ENCODE measurements at regions not wholly inside any gene's neighbourhood (a gene's known extent, or its start where the extent isn't known, plus 50 kb on each side); places are given as distances from the start of the nearest gene placed in this dataset.
"Not testable (repeated sequence)": the region's sequence is repeated elsewhere in the genome, so short reads cannot be mapped to it uniquely, and the experiment has no call there.

DNA sequence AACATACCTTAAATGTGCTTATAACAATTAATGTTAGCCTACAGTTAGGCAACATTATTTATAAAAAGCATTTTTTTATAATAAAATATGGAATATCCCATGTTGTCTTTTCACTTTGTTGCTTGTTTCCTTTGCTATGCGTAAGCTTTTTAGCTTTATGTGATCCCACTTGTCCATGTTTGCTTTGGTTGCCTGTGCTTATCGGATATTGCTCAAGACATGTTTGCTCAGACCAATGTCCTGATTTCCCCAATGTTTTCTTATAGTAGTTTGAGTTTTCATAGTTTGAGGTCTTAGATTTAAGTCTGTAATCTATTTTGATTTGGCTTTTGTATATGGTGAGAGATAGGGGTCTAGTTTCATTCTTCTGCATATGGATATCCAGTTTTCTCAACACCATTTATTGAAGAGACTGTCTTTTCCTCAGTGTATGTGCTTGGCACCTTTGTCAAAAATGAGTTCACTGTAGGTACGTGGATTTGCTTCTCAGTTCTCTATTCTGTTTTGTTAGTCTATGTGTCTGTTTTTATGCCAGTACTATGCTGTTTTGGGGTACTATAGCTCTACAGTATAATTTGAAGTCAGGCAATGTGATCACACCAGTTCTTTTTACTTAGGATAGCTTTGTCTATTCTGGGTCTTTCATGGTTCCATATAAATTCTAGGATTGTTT is 592.7 kb upstream of the SEMA6D start:
- H3K9me3 ChIP-seq (ENCODE audit: control insufficient read depth, insufficient read depth, low read depth, low read length), result no peaks in the 10 kb centered on the region
- intact Hi-C loops (cut with micrococcal nuclease; ENCODE audit: unreplicated experiment), result no loop called here
- CTCF ChIA-PET, result no interaction called here
- TF ChIP-seq POLR2AphosphoS5 (IDR thresholded peaks at IDR 0.05; ENCODE audit: low read depth, low read length), result no peak
- TF ChIP-seq TCF7L2 (IDR thresholded peaks at IDR 0.05; ENCODE audit: low read depth, low read length), result no peak
- TF ChIP-seq SIN3A (IDR thresholded peaks at IDR 0.05; ENCODE audit: borderline replicate concordance, insufficient read depth, low read depth, low read length), result no peak
- TF ChIP-seq, protein P1, sequence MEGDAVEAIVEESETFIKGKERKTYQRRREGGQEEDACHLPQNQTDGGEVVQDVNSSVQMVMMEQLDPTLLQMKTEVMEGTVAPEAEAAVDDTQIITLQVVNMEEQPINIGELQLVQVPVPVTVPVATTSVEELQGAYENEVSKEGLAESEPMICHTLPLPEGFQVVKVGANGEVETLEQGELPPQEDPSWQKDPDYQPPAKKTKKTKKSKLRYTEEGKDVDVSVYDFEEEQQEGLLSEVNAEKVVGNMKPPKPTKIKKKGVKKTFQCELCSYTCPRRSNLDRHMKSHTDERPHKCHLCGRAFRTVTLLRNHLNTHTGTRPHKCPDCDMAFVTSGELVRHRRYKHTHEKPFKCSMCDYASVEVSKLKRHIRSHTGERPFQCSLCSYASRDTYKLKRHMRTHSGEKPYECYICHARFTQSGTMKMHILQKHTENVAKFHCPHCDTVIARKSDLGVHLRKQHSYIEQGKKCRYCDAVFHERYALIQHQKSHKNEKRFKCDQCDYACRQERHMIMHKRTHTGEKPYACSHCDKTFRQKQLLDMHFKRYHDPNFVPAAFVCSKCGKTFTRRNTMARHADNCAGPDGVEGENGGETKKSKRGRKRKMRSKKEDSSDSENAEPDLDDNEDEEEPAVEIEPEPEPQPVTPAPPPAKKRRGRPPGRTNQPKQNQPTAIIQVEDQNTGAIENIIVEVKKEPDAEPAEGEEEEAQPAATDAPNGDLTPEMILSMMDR (IDR thresholded peaks at IDR 0.05), result no peak
- TF ChIP-seq, protein P2, sequence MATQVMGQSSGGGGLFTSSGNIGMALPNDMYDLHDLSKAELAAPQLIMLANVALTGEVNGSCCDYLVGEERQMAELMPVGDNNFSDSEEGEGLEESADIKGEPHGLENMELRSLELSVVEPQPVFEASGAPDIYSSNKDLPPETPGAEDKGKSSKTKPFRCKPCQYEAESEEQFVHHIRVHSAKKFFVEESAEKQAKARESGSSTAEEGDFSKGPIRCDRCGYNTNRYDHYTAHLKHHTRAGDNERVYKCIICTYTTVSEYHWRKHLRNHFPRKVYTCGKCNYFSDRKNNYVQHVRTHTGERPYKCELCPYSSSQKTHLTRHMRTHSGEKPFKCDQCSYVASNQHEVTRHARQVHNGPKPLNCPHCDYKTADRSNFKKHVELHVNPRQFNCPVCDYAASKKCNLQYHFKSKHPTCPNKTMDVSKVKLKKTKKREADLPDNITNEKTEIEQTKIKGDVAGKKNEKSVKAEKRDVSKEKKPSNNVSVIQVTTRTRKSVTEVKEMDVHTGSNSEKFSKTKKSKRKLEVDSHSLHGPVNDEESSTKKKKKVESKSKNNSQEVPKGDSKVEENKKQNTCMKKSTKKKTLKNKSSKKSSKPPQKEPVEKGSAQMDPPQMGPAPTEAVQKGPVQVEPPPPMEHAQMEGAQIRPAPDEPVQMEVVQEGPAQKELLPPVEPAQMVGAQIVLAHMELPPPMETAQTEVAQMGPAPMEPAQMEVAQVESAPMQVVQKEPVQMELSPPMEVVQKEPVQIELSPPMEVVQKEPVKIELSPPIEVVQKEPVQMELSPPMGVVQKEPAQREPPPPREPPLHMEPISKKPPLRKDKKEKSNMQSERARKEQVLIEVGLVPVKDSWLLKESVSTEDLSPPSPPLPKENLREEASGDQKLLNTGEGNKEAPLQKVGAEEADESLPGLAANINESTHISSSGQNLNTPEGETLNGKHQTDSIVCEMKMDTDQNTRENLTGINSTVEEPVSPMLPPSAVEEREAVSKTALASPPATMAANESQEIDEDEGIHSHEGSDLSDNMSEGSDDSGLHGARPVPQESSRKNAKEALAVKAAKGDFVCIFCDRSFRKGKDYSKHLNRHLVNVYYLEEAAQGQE (IDR thresholded peaks at IDR 0.05; ENCODE audit: insufficient read depth in 1 of 2, low read depth in 2 of 2, low read length in 1 of 2), result no peak
- H3K27me3 ChIP-seq (ENCODE audit: control insufficient read depth, insufficient read depth, low read length), result no peaks in the 10 kb centered on the region
- DNase-seq (ENCODE audit: low read depth, low spot score) (no peak), ATAC-seq (no peak)
- H3K4me3 ChIP-seq (ENCODE audit: low read depth in 2 of 2, low read length in 2 of 2), result no peak overlapping the region
- BruUV-seq (replicated peaks), result no TSS peak
- no peaks in the 10 kb centered on the region for H3K4me1 ChIP-seq (ENCODE audit: control insufficient read depth, insufficient read depth, low read length)
- POLR2A ChIA-PET, result no interaction called here
- H3K27ac ChIP-seq (ENCODE audit: low read length), result no peak overlapping the region
- no peaks in the 10 kb centered on the region for H3K36me3 ChIP-seq (ENCODE audit: control insufficient read depth, insufficient read depth, low read length)
- in situ Hi-C loops (cut with HindIII; ENCODE audit: low pct_unique_long_range_greater_than_20kb, low sequenced_read_pairs), result no loop called here

DNA sequence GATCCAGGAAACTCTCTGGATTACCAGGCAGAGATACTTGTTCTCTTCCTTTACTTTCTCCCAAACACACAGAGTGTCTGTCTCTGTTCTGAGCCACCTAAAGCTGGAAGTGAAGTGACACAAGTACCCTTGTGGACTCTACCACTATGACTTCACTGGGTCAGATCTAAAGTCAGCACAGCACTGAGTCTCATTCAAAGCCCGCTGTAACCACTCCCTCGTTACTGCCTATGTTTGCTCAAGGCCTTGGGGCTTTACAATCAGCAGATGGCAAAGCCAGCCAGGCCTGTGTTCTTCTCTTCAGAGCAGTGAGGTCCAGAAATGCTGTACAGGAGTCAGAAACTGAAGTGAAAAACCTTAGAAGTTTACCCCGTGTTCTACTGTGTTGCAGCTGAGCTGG is 588.3 kb upstream of the SEMA6D start:
- in situ Hi-C loops (cut with HindIII; ENCODE audit: low pct_unique_long_range_greater_than_20kb, low sequenced_read_pairs) (no loop called here), intact Hi-C loops (cut with micrococcal nuclease; ENCODE audit: unreplicated experiment) (no loop called here)
- H3K27ac ChIP-seq (ENCODE audit: low read length), result no peak overlapping the region
- H3K36me3 ChIP-seq (ENCODE audit: control insufficient read depth, insufficient read depth, low read length), result no peaks in the 10 kb centered on the region
- H3K9me3 ChIP-seq (ENCODE audit: control insufficient read depth, insufficient read depth, low read depth, low read length), result no peaks in the 10 kb centered on the region
- no peak overlapping the region for H3K4me3 ChIP-seq (ENCODE audit: low read depth in 2 of 2, low read length in 2 of 2)
- TF ChIP-seq, protein P1 (IDR thresholded peaks at IDR 0.05), result no peak
- no peak for TF ChIP-seq TCF7L2 (IDR thresholded peaks at IDR 0.05; ENCODE audit: low read depth, low read length)
- no peak for TF ChIP-seq SIN3A (IDR thresholded peaks at IDR 0.05; ENCODE audit: borderline replicate concordance, insufficient read depth, low read depth, low read length)
- TF ChIP-seq POLR2AphosphoS5 (IDR thresholded peaks at IDR 0.05; ENCODE audit: low read depth, low read length), result no peak
- TF ChIP-seq, protein P2 (IDR thresholded peaks at IDR 0.05; ENCODE audit: insufficient read depth in 1 of 2, low read depth in 2 of 2, low read length in 1 of 2), result no peak
- DNase-seq (ENCODE audit: low read depth, low spot score) (no peak), ATAC-seq (no peak)
- H3K4me1 ChIP-seq (ENCODE audit: control insufficient read depth, insufficient read depth, low read length), result no peaks in the 10 kb centered on the region
- no TSS peak for BruUV-seq (replicated peaks)
- ChIA-PET CTCF (no interaction called here), POLR2A (no interaction called here)
- no peaks in the 10 kb centered on the region for H3K27me3 ChIP-seq (ENCODE audit: control insufficient read depth, insufficient read depth, low read length)

DNA sequence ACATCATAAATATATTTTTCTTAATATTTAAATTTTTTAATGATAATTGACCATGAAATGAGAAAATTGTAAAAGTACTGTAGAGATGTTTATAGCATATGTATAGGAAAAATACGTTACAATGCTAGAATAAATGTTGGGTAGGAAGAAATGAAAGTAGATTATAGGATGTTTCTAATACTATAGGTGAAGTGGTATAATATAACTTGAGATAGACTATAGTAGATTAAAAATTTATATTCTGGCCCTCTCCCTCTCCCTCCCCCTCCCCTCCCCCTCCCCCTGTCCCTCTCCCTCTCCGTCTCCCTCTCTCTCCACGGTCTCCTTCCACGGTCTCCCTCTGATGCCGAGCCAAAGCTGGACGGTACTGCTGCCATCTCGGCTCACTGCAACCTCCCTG is 585.9 kb upstream of the SEMA6D start:
- H3K4me1 ChIP-seq (ENCODE audit: control insufficient read depth, insufficient read depth, low read length); in situ Hi-C loops (cut with HindIII; ENCODE audit: low pct_unique_long_range_greater_than_20kb, low sequenced_read_pairs); DNase-seq (ENCODE audit: low read depth, low spot score); intact Hi-C loops (cut with micrococcal nuclease; ENCODE audit: unreplicated experiment); H3K36me3 ChIP-seq (ENCODE audit: control insufficient read depth, insufficient read depth, low read length); H3K9me3 ChIP-seq (ENCODE audit: control insufficient read depth, insufficient read depth, low read depth, low read length); POLR2A ChIA-PET; H3K4me3 ChIP-seq (ENCODE audit: low read depth in 2 of 2, low read length in 2 of 2); ATAC-seq; H3K27me3 ChIP-seq (ENCODE audit: control insufficient read depth, insufficient read depth, low read length); H3K27ac ChIP-seq (ENCODE audit: low read length); CTCF ChIA-PET; BruUV-seq (replicated peaks): not testable (repeated sequence)
